NCI-H226 (cell line): ENCODE measurements at regions not wholly inside any gene's neighbourhood (a gene's known extent, or its start where the extent isn't known, plus 50 kb on each side); places are given as distances from the start of the nearest gene placed in this dataset.

ENCODE experiments used
- DNase-seq: peaks from one replicate; pipeline ENCODE4 v3.0.0-alpha.2; 2015

DNA sequence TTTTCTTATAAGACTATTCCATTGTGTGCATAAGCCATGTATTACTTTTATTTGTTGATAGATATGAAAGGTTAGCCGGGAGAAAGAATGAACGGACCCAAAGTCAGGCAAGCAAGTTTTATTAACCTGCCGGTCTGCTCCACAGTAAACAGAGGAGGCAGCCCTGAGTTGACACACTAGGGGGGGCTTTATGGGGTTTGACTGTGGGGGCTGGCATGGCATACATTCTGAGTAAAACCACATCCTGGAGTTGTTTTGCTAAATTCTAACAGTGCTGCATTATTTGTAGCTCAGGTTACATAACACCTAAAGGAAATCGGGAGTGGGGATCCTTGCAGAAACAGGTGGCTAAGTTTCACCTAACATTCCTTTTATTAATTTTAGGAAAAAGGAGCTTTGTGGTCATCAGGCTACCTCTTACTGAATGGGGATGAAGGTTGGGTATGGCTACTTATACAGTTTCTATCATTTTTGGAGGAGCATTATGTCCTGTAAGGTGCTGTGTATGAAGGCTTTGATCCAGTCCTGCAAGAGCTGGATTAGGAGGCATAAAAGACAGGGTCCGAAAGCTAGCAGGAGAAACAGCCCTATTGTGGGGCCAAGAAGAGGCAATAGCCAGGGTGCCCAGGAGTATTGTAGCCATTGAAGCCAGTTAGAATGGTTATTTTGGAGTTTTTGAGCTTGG is 107.4 kb upstream of the USP9Y start:
- DNase-seq: no peak

DNA sequence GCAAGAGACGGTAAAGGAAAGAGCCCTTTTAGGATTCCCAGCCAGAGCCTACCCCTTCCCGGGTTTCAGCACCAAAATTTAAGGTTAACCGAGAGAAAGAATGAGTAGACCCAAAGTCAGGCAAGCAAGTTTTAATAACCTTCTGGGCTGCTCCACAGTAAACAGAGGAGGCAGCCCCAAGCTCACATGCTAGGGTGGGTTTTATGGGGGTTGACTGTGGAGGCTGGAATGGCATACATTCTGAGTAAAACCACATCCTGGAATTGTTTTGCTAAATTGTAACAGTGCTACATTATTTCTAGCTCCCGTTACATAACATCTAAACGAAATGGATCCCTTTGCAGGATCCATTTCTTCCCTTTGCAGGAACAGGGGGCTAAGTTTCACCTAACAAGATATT is 102.2 kb upstream of the USP9Y start:
- DNase-seq: no peak

DNA sequence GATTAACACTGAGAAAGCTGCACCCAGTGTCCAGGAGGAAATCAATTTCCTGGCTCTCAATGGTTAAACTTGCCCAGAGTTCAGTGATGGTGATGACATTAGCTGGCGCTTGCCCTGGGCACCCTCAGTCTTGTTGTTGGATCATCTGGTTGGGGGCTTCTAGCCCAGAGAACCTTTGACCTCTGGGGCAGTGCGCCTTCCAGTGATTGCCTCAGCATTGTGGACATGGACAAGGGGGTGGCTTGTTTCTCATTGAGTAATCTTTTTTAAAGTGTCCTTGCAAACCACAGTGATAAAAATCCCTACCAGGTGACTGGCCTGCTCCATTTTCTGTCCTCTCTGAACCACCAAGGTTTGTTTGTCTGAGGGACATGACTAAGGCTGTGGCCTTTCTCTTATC is 95.6 kb upstream of the USP9Y start:
- no peak for DNase-seq

DNA sequence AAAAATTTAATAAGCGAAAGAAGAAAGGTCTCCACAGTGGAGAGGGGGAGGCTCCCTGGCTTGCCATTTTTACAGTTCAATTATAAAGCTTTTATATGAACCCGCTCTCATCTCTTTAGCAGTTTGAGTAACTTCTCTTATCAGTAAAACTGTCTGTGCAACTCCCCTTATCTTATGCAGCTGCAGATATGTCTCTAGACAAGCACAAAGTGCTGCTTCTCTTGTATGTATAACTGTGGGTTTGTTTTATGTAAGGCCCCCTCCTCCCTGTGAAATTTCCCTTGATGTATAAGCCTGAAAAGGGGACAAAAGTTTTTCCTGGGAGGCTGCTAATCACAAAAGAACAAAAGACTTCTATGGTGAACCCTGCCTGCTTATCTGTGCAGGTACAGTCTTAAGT is 90.2 kb upstream of the USP9Y start:
- DNase-seq: no peak

DNA sequence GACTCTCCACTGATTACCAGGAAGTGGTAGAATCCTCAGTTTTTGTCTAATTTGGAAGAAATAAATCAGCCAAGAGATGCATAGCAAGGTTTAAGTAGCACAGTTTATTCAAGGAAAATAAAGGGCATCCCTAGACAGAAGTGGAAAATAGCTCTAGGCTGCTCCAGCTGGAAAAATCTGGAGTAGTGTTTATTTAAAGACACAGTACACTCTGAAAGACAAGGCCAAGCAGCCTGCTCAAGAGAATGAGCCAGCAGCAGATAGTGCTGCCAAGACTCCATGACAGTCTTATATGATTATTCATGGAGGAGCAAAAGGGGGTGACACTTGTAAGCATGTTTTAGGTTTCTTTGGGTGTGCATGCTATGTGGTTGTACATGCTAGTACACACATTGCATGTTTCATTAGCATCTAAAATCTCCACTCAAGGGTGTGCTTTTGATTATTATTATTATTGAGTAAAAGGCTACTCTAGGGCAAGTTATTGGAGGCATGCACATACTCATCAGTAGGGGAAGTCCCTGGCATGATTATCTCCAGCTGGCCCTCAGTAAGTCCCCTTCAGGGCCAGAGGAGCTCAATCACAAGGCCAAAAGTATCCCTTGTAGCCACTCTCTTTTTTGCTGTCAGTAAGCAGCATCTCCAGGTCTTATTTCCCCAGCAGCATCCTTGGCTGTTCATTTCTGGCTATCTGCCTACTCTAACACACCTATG is 85.1 kb upstream of the USP9Y start:
- no peak for DNase-seq

DNA sequence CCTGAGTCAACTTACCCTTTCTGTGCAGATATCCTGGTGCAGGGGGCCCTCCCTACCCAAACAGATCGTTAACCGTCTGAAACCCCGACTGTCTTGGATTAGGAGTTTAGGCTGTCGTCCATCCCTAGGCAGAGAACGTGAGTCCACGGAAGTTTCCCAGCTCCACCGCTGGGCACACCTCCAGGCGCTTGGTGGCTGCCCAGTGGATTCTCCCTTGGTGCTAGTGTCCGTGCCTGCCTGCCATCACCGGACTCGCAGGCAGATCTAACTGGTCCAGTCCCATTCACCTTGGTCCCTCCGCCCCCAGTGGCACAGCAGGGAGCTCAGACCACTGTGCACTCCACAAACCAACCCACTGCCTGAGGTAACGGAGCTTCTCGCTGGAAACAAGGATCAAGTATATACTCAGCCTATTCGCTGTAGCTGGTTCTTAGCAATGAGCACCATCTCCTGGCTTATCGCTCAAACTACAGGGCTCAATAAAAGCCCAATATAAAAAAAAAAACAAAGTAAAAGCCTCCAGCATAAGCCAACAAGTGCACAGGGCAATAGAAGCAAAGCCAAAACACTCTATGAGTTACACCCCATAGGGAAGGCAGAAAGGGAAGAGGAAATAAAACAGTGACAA is 79.5 kb upstream of the USP9Y start:
- no peak for DNase-seq

DNA sequence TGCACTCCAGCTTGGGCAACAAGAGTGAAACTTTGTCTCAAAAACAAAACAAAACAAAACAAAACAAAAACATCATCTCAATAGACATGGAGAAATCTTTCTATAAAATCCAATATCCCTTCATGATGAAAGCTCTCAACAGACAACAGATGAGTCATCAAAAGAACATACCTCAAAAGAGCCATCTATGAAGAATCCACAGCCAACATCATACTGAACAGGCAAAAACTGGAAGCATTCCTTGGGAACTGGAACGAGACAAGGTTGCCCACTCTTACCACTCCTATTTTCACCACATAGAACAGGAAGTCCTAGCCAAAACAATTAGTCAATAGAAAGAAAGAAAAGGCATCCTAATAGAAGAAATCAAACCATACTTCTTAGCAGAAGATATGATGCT is 77.8 kb upstream of the USP9Y start:
- no peak for DNase-seq

DNA sequence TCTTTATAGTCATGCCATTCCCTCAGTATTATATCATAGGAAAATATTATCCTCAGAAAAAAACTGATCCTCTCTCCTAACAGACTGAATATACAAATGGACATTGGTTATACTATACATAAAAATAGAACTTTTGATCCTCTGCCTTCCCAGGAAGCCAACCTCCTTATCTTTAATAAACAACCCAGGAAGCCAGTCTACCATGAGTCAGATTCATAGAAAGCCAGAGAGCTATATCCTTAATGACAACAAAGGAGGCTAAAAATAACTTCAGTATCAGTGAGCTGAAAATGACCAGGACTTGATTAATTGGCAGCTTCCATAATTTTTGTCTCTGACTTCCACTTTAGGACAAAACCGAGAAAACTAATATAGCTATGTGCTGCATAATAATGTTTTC is 58.0 kb upstream of the USP9Y start:
- DNase-seq: peak; percentile 16

DNA sequence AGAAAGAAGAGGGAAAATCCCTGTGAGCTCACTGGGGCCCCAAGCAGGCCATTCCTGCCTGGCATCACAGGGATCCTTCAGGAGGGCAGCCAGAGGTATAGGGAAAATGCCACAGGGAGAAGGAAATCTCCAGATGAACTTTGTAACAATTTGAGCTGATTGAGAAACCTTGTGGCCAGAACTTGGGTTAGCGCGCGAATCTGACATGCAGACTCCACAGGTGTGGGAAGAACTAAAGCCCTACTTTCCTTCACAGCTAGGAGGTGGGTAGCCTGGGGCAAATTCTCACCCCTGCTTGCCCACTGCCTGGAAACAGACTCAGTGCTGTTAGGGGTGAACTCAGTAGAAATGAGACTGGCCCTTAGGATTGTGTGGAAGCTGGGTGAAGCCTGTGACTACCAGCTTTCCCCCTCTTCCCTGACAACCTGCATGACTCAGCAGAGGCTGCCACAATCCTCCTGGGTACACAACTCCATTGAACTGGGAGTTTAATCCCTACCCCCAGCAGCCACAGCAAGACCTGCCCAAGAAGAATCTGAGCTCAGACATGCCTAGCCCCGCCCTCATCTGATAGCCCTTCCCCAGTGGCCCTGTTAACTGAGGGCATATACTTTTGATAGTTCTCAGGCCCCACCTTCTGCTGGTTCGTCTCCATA is 57.2 kb upstream of the USP9Y start:
- DNase-seq: peak; percentile 45

DNA sequence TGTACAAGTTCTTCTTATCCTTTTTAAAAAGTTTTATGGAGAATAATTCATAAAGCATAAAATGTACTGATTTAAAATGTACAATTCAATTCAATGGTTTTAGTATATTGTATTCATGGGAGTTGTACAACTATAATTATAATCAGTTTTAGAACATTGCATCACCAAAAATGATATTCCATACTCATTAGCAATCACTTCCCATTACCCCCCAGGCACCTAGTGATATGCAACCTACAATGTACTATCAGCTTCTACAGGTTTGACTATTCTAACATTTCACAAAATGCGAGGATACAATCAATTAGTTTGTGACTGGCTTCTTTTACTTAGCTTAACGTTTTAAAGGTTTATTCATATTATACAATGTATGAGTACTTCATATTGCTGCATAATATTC is 49.9 kb upstream of the USP9Y start:
- no peak for DNase-seq
